Upper lobe of right lung (tissue), 1 donor: ENCODE measurements at regions not wholly inside any gene's neighbourhood (a gene's known extent, or its start where the extent isn't known, plus 50 kb on each side); places are given as distances from the start of the nearest gene placed in this dataset.

Experiments
- ATAC-seq: fragments of 200-7000 bp; cut with Tn5 transposase; one replicate; pipeline ENCODE4 v1.9.1; 2020; ENCODE audit warnings: mild to moderate bottlenecking, moderate library complexity
- DNase-seq: peaks from one replicate; pipeline ENCODE4 v3.0.0-alpha.2; 2020
- H3K27ac ChIP-seq: fragments of 200-600 bp; one replicate; pipeline ENCODE4 v1.8.0; 2022
- H3K27me3 ChIP-seq: fragments of 200-600 bp; one replicate; pipeline ENCODE4 v1.8.0; 2022; ENCODE audit warnings: mild to moderate bottlenecking
- H3K36me3 ChIP-seq: fragments of 200-600 bp; one replicate; pipeline ENCODE4 v1.8.0; 2022
- H3K4me1 ChIP-seq: fragments of 200-600 bp; one replicate; pipeline ENCODE4 v1.8.0; 2022
- H3K4me3 ChIP-seq: fragments of 200-600 bp; one replicate; pipeline ENCODE4 v1.8.0; 2022; ENCODE audit warnings: mild to moderate bottlenecking
- H3K9me3 ChIP-seq: fragments of 200-600 bp; one replicate; pipeline ENCODE4 v1.8.0; 2022
- intact Hi-C: fragments of 100-400 bp; cut with DNase I; formaldehyde crosslinking; loops from one replicate; pipeline ENCODE4 v1.11.0; 2022
- TF ChIP-seq, protein P1 (sequence below): fragments of 200-600 bp; IDR thresholded peaks from one replicate; pipeline ENCODE4 v1.8.0; 2022; ENCODE audit warnings: antibody characterized with exemption
- donor health status: DM: no; HTN: yes; CAD: no; lungs with severe emphysema.

DNA sequence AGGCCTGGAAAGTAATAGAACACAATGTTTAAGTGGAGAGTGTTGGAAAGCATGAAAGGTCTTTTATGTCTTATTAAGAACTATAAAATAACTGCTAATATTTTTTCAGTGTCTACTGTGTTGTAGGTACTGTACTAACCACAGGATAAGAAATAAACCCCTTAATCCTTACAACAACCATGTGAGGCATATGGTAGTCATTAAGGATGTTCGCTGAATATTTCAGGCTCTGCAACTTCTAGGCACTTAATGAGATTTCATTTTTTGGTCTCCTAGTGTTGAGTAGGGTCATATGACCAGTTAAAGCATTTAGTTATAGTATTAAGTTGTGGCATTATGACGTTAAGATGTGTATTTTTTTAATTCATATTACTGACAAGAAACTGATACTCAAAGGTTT lies 346.6 kb upstream of the KCNH7 start:
- H3K36me3 ChIP-seq, result no peaks in the 10 kb centered on the region
- DNase-seq (no peak), ATAC-seq (no peak)
- no peak overlapping the region for H3K27ac ChIP-seq
- intact Hi-C loops, result no loop called here
- TF ChIP-seq, protein P1, sequence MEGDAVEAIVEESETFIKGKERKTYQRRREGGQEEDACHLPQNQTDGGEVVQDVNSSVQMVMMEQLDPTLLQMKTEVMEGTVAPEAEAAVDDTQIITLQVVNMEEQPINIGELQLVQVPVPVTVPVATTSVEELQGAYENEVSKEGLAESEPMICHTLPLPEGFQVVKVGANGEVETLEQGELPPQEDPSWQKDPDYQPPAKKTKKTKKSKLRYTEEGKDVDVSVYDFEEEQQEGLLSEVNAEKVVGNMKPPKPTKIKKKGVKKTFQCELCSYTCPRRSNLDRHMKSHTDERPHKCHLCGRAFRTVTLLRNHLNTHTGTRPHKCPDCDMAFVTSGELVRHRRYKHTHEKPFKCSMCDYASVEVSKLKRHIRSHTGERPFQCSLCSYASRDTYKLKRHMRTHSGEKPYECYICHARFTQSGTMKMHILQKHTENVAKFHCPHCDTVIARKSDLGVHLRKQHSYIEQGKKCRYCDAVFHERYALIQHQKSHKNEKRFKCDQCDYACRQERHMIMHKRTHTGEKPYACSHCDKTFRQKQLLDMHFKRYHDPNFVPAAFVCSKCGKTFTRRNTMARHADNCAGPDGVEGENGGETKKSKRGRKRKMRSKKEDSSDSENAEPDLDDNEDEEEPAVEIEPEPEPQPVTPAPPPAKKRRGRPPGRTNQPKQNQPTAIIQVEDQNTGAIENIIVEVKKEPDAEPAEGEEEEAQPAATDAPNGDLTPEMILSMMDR, result no peak
- H3K4me3 ChIP-seq, result no peak overlapping the region
- H3K4me1 ChIP-seq, result no peaks in the 10 kb centered on the region
- H3K27me3 ChIP-seq, result no peaks in the 10 kb centered on the region
- H3K9me3 ChIP-seq, result no peaks in the 10 kb centered on the region

DNA sequence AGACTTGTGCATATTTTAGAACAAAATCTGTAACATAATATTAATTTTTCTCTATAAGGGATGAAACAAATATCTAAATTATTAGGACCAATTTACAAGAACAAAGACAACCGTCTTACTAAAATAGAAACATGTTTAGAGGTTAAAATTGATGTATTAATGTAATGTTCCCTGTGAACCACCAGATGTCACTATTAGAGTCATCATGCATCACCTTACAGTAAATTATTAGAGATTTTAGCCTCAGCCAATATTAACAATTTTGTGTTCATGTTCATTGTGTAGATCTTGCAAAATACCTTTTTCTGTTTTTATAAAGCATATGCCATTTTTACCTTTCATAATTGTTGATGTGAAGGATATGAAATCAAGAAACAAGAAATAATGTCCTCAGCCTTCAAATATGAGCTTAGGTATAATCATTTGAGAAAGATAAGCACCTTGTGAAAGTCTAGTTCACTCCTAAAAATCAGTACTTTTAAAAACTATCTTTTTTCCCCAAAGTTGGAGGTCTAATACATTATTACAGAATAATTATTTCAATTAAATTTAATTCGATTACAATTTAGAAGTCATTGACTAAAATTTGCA lies 344.3 kb upstream of the KCNH7 start:
- TF ChIP-seq, protein P1, result peak; percentile 54
- H3K27ac ChIP-seq, result no peak overlapping the region
- ATAC-seq (no peak), DNase-seq (no peak)
- H3K27me3 ChIP-seq, result no peaks in the 10 kb centered on the region
- no peak overlapping the region for H3K4me3 ChIP-seq
- H3K36me3 ChIP-seq, result no peaks in the 10 kb centered on the region
- intact Hi-C loops, result no loop called here
- no peaks in the 10 kb centered on the region for H3K9me3 ChIP-seq
- H3K4me1 ChIP-seq, result no peaks in the 10 kb centered on the region

DNA sequence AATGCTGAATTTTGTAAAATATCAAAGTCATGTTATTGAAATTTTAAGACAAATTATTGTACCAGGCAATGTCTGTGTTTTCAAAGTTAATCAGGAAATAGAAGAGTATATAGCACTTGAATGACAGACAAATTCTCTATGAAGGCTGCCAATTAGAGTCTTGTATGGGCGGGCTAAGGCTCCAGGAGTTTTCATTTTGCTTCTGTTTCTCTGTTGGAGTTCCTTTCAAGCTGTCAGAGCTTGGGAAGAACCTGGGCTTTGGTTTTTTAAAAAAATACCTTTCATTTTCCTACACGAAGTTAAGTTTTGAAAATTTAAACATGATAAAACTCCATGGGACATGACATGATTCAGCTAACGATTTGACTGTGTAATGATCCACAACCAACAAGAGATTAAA lies 339.0 kb upstream of the KCNH7 start:
- intact Hi-C loops, result no loop called here
- H3K27me3 ChIP-seq, result no peaks in the 10 kb centered on the region
- H3K4me3 ChIP-seq, result no peak overlapping the region
- H3K36me3 ChIP-seq, result no peaks in the 10 kb centered on the region
- no peak for ATAC-seq
- H3K27ac ChIP-seq, result no peak overlapping the region
- DNase-seq, result no peak
- H3K9me3 ChIP-seq, result no peaks in the 10 kb centered on the region
- H3K4me1 ChIP-seq, result no peaks in the 10 kb centered on the region
- TF ChIP-seq, protein P1, result no peak

DNA sequence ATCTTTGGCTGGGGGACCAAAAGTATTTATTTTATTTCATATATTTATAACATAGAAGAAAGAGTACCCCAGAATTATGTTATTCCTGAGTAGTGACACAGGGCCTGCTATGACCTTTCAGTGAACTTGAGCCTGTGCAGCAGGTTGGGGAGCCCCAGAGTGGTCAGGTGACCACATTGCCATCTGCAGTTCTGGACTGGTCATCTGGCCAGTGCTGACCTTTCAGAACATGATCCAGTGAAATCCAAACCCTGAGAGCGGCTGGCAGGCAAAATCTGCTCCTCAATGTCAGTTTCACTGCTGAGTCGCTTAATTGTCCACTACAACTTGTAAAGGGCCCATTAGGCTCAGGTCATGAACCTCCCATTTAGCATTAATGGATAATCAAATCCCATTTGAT lies 336.7 kb upstream of the KCNH7 start:
- H3K4me3 ChIP-seq, result no peak overlapping the region
- H3K9me3 ChIP-seq, result no peaks in the 10 kb centered on the region
- intact Hi-C loops, result no loop called here
- no peak overlapping the region for H3K27ac ChIP-seq
- no peak for DNase-seq
- no peaks in the 10 kb centered on the region for H3K27me3 ChIP-seq
- TF ChIP-seq, protein P1, result no peak
- ATAC-seq, result no peak
- H3K4me1 ChIP-seq, result no peaks in the 10 kb centered on the region
- H3K36me3 ChIP-seq, result no peaks in the 10 kb centered on the region

DNA sequence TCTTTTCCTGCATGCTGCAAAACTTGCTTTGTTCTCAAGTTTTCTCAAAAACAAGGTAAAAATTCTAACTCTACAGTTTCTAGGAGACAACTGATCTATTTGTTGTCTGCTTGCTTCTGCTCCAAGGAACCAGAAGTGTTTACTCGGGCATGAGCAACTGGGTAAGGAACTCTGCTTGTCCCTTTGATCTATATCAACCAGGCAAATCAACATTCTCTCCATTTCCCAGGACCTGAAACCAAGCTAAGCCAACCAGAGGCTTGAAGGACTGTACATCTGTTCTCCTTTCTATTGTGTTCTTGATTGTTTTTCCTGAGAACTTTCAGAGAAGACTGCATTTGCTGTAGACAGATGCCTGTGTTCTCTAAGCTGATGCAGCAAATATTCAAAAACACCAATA lies 335.0 kb upstream of the KCNH7 start:
- Histone ChIP-seq H3K4me3 (no peak overlapping the region), H3K9me3 (no peaks in the 10 kb centered on the region), H3K27ac (no peak overlapping the region), H3K4me1 (no peaks in the 10 kb centered on the region), H3K27me3 (no peaks in the 10 kb centered on the region), H3K36me3 (no peaks in the 10 kb centered on the region)
- no peak for ATAC-seq
- TF ChIP-seq, protein P1, result no peak
- DNase-seq, result no peak
- intact Hi-C loops, result no loop called here
